HCT116 (cell line): ENCODE measurements at regions not wholly inside any gene's neighbourhood (a gene's known extent, or its start where the extent isn't known, plus 50 kb on each side); places are given as distances from the start of the nearest gene placed in this dataset.

Experiments used
- ATF3 ChIP-seq: IDR thresholded peaks from 2 replicates; pipeline ENCODE4 v1.6.1; 2012
- CTCF ChIP-seq, 3 experiments: fragments of 200-600 bp in 1 of 3; sonication (generic) in 1 of 3; IDR thresholded peaks in 2 of 3; conservative IDR thresholded peaks in 1 of 3; 2 replicates each; pipeline ENCODE4 v1.5.1; 2012 to 2017; ENCODE audit warnings: low read depth in 2 of 3, low read length in 2 of 3, antibody characterized with exemption in 1 of 3, borderline replicate concordance in 1 of 3, control low read depth in 1 of 3, mild to moderate bottlenecking in 1 of 3, mixed read lengths in 1 of 3, mixed run types in 1 of 3, moderate library complexity in 1 of 3; ENCODE audit not compliant: insufficient read depth in 1 of 3
- MAX ChIP-seq: IDR thresholded peaks from 2 replicates; pipeline ENCODE4 v1.6.1; 2012
- POLR2A ChIP-seq: IDR thresholded peaks from 2 replicates; pipeline ENCODE4 v1.7.0; 2011; ENCODE audit warnings: borderline replicate concordance; ENCODE audit not compliant: insufficient read depth, insufficient read length; ENCODE audit errors: extremely low read depth
- POLR2AphosphoS5 ChIP-seq: IDR thresholded peaks from 2 replicates; pipeline ENCODE4 v1.6.1; 2011; ENCODE audit warnings: mild to moderate bottlenecking, low read depth, low read length, moderate library complexity
- RAD21 ChIP-seq: IDR thresholded peaks from 2 replicates; pipeline ENCODE4 v1.6.1; 2012; ENCODE audit warnings: low read depth, mild to moderate bottlenecking
- REST ChIP-seq: IDR thresholded peaks from 2 replicates; pipeline ENCODE4 v1.6.1; 2012; ENCODE audit warnings: low read depth
- SIN3A ChIP-seq: IDR thresholded peaks from 2 replicates; pipeline ENCODE4 v1.6.1; 2012; ENCODE audit warnings: low read depth
- SP1 ChIP-seq: IDR thresholded peaks from 2 replicates; pipeline ENCODE4 v1.6.1; 2012; ENCODE audit warnings: low read depth
- SRF ChIP-seq: IDR thresholded peaks from 2 replicates; pipeline ENCODE4 v1.6.1; 2012; ENCODE audit warnings: low read depth
- TCF7L2 ChIP-seq: IDR thresholded peaks from 2 replicates; pipeline ENCODE4 v1.7.0; 2011; ENCODE audit warnings: borderline replicate concordance, inconsistent platforms; ENCODE audit not compliant: insufficient read depth, insufficient read length; ENCODE audit errors: extremely low read depth
- ZBTB33 ChIP-seq: IDR thresholded peaks from 2 replicates; pipeline ENCODE4 v1.6.1; 2011; ENCODE audit warnings: mild to moderate bottlenecking, low read length, moderate library complexity; ENCODE audit not compliant: insufficient replicate concordance; ENCODE audit errors: extremely low read depth
- ZFX ChIP-seq: fragments of 450-650 bp; IDR thresholded peaks from 2 replicates; pipeline ENCODE4 v1.6.1; 2017
- ZNF274 ChIP-seq: fragments of 200-500 bp; sonication (Bioruptor generic); IDR thresholded peaks from 2 replicates; pipeline ENCODE4 v1.6.1; 2014; ENCODE audit warnings: mild to moderate bottlenecking, low read depth, low read length, inconsistent platforms

GRCh38 chr7:11952972-11953371 is 121.0 kb upstream of the THSD7A start:
- TF ChIP-seq ZFX (no peak), ZBTB33 (no peak), RAD21 (no peak), POLR2A (no peak), CTCF (IDR thresholded peaks at IDR 0.05 in 2 of 3, conservative IDR thresholded peaks at IDR 0.05 in 1 of 3; ENCODE audit: borderline replicate concordance in 1 of 3, insufficient read depth in 1 of 3, low read depth in 2 of 3, low read length in 2 of 3) (no peak), POLR2AphosphoS5 (no peak), MAX (no peak), SIN3A (no peak), SRF (no peak), ZNF274 (no peak), REST (no peak), SP1 (no peak), ATF3 (no peak), TCF7L2 (no peak)
